ENCODE measurements at regions not wholly inside any gene's neighbourhood (a gene's known extent, or its start where the extent isn't known, plus 50 kb on each side); places are given as distances from the start of the nearest gene placed in this dataset.

GRCh38 chr9:82584349-82584863 lies 478.5 kb downstream of the RASEF start:
- no peak for DNase-seq (ENCODE audit: low spot score)

GRCh38 chr9:82586918-82587356 lies 476.0 kb downstream of the RASEF start:
- no peak for DNase-seq (ENCODE audit: low spot score)

- no peak for DNase-seq (ENCODE audit: low spot score)
Observed at GRCh38 chr9:82588301-82589180, 474.4 kb downstream of the RASEF start.

GRCh38 chr9:82590845-82591244 lies 472.1 kb downstream of the RASEF start:
- no peak for DNase-seq (ENCODE audit: low spot score)

- DNase-seq (ENCODE audit: low spot score) = no peak
Observed at GRCh38 chr9:82593501-82593900, 469.4 kb downstream of the RASEF start.

GRCh38 chr9:82597241-82598203 lies 465.4 kb downstream of the RASEF start:
- DNase-seq (ENCODE audit: low spot score) = no peak

GRCh38 chr9:82598241-82599039 lies 464.5 kb downstream of the RASEF start:
- DNase-seq (ENCODE audit: low spot score) = no peak

GRCh38 chr9:82599336-82599949 lies 463.5 kb downstream of the RASEF start:
- DNase-seq (ENCODE audit: low spot score) = no peak

- no peak for DNase-seq (ENCODE audit: low spot score)
Observed at GRCh38 chr9:82600536-82601292, 462.2 kb downstream of the RASEF start.

GRCh38 chr9:82601293-82601771 lies 461.6 kb downstream of the RASEF start:
- DNase-seq (ENCODE audit: low spot score) = no peak

- DNase-seq (ENCODE audit: low spot score) = no peak
Observed at GRCh38 chr9:82604947-82605656, 457.8 kb downstream of the RASEF start.

- no peak for DNase-seq (ENCODE audit: low spot score)
Observed at GRCh38 chr9:82605657-82606031, 457.3 kb downstream of the RASEF start.

GRCh38 chr9:82606071-82606470 lies 456.9 kb downstream of the RASEF start:
- no peak for DNase-seq (ENCODE audit: low spot score)

- peak; percentile 8 for DNase-seq (ENCODE audit: low spot score)
Observed at GRCh38 chr9:82606492-82607382, 456.2 kb downstream of the RASEF start.

- DNase-seq (ENCODE audit: low spot score) = no peak
Observed at GRCh38 chr9:82608487-82608886, 454.5 kb downstream of the RASEF start.

GRCh38 chr9:82612942-82613341 lies 450.0 kb downstream of the RASEF start:
- DNase-seq (ENCODE audit: low spot score) = no peak

- DNase-seq (ENCODE audit: low spot score) = no peak
Observed at GRCh38 chr9:82613498-82613897, 449.4 kb downstream of the RASEF start.

GRCh38 chr9:82616545-82616944 lies 446.4 kb downstream of the RASEF start:
- no peak for DNase-seq (ENCODE audit: low spot score)

- no peak for DNase-seq (ENCODE audit: low spot score)
Observed at GRCh38 chr9:82621447-82621846, 441.5 kb downstream of the RASEF start.

All from activated CD4-positive, alpha-beta T cell treated with anti-CD3 and anti-CD28 coated beads, Interleukin-2, Interleukin-4, amounts not matched to agents 100 ng/mL and 50 ng/mL, durations not matched to agents 16 hours and 8 hours (primary cell).